Activated CD4-positive, alpha-beta T cell treated with anti-CD3 and anti-CD28 coated beads, Interleukin-2, amount 50 U/mL, for 1 hour (primary cell): ENCODE measurements at regions not wholly inside any gene's neighbourhood (a gene's known extent, or its start where the extent isn't known, plus 50 kb on each side); places are given as distances from the start of the nearest gene placed in this dataset.
"Not testable (repeated sequence)": the region's sequence is repeated elsewhere in the genome, so short reads cannot be mapped to it uniquely, and the experiment has no call there.

ENCODE experiments used
- DNase-seq: peaks from one replicate; pipeline ENCODE4 v3.0.0-alpha.2; 2020

DNA sequence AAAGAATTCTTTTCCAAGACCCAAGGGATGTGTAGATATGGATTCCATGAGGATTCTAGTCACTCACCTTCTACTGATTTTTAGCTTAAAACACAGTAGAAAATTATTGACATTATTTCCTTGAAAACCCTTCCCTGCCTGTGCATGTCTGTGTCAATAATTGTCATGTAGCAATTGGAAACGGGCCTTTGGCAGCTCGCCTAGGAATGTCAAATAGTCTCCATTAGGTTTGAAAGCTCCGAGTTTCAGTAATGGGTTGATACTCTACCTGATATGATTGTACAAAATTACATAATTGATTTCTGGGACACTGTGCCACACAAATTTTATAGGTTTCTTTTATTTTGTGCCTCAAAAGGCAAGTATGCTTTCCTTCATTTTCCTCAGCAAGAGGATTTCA lies 515.2 kb upstream of the ARID1B start:
- no peak for DNase-seq

DNA sequence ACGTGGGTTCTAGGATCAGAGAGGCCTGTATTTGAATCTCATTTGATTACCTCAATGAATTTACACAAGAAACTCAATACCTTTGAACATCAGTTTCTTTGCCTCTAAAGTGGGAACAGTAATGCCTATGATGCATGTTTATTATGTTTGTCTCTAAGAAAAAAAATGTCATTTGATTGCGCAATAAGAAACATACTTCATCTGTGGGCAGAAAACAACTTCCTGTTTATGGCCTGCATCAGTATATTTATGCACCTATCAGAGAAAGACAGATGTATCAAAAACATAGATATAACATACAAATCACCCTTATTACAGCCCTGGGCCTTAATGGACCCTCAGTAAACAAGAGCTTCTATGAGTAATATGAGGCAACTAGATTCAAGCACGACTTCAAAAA lies 516.4 kb upstream of the ARID1B start:
- DNase-seq: no peak

DNA sequence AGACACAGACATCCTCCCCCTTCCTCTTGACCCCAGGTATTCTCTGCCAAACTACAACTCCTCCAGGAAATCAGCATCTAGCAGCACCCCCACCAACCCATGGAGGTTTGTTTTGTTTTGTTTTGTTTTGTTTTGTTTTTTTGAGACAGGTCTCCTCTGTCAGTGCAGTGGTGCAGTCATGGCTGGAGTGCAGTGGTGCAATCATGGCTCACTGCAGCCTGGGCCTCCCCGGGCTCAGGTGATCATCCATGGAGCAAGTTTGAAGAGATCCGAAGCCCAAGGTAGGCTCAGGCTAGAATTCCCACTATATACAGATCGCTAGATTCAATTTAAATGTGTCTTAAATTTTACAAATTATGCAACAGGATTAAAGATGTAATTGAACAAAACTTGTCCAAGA lies 518.2 kb upstream of the ARID1B start:
- no peak for DNase-seq

DNA sequence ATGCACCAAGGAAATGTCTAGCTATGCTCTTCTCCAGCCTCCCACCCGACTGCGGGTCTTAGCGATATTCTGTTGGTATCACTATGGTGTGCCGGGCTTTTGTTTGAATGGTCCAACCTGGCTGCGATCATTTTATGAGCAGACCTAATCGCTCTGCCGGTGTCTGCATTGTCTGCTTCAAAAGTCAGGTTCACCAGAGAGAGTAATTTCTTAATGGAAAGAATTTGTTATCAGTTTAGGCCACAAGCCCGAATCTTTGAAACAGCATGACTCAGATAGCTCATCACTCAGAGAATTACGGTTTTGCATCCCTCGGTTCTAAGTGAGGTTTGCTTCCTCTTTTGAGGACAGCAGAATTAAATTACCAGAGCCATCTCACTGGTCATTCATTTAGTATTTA lies 521.0 kb upstream of the ARID1B start:
- DNase-seq: no peak

DNA sequence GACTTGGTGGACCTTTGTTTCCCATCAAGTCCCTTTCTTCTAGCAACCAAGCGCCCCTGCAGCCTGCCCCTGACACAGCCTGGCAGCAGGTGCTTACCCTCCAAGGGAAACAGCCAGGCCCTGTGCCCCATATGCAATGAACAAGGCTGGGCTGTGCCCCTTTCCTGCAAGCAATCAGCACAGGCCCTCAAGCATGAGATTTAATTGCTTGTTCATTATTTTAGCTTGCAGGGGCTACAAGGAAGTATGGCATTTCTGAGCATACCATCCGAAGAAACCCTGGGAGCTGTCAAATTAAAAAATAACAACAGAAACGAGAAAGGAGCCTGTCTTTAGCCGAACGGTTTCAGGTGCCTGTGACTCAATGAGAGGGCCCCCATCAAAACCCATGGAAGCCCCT lies 522.9 kb upstream of the ARID1B start:
- DNase-seq: no peak

DNA sequence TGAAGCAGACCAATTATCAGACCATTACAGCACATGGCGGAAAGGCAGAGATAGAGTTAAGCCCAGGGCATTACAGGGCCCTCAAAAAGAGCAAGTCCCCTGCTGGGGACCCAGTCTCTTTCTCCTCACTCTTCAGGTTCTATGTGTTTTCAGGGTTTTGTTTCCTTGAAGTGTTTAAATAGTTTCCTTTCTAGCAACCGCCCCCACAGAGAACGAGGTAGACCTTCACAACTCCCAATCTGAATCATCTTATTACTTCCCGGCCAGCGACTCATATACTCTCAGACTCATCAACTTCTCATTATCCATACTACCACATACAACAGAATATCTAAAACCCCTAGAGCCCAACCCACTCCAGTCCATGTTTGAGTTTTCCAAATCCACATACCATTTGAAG lies 526.6 kb upstream of the ARID1B start:
- DNase-seq: no peak

DNA sequence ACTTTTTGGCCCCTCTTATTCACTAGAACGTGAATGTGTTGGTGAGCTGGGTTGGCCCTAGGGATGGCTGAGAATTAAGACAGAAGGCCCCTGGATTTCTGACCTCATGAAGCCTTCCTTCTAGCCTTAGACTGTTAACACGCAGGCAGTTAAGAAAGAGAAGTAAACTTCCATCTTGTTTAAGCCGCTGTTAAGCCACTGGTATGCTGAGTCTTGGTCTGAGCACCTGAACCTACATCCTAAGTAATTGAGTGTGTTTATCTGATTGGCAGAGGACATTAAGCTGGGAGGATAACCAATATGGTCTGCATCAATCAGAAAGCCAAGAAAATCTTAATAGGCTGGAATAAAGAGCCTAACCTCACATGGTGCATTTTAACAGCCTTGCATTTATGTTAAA lies 535.0 kb upstream of the ARID1B start:
- no peak for DNase-seq

DNA sequence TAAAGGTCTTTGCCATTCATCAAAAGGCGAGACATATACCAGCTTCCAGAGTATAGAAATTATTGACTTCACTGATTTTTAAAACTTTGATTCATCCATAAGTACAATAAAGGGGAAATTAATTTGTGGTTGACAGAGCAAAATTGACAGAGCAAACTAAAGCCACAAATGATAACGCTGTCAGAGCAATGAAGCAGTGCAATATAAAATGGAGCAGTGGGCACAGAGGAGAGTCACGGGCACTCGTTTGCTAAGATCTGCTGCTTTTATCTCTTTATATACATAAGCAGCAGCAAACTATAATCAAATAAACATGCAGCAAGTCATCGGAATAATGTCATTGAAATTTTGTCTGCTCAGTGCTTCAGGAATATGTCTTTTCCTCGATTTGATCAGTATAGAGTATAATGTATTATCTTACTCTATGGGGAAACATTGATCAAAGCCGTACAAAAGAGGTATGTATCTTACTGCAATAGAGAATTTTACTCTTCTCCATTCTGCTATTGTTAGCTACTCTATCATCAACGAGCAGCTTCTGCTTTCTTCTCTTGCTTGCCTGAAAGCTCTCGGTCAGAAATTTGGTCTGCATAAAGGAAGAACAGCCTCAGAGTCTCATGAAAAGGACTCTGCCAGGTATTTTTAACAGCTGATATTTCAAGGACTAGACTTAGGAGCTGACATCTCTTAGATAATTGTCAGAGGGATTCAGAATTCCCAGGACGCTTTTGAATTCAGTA lies 546.0 kb upstream of the ARID1B start:
- DNase-seq: no peak

DNA sequence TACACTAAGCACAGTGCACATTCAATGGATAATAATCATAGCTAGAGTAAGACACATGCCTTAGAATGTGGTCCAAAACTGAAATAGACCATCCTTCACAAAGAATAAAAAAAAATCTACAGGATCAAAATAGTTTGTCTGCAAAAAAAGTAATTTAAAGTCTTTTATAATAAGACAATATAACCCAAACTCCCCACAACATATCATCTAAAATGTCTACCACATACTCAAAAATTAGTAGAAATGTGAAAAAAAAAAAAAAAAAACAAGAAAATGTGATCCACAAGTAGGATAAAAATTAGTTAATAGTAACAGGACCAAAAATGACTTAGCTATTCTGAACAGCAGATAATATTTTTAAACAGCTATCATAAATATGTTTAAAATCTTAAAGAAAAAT lies 557.2 kb upstream of the ARID1B start:
- DNase-seq: no peak

DNA sequence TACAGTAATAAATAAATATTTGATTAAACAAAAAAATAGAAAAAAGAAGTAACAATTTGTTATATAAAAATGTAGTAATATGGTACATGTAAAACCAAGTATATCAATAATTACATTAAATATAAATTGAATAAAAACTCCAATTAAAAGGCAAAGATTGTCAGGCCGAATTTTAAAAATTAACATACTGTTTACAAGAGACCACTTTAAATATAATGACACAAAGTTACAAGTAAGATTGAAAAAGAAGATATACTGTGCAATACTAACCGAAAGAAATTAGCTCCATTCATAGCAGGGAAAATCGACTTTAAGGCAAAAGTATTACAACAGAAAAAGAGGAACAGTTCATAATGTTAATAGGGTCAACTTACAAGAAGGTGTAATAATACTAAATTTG lies 571.5 kb upstream of the ARID1B start:
- DNase-seq: no peak

DNA sequence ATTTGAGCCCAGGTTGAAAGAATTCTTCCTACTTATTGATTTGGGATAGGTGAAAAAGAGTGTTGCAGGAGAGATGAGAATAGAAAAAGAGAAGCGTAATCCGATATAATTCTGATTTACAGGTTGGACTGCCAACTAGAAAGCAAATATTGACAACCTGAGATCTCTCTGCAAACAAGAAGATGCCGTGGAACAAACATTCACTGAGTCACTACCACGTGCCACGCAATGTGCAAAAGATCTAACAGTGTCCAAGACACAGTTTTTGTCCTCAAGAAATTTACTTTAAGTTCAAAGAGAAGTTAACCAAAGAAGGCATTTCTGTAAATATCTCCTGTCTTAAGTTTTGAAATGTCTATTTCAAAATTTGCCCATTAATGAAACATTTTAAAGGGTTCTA lies 578.0 kb upstream of the ARID1B start:
- DNase-seq: no peak

DNA sequence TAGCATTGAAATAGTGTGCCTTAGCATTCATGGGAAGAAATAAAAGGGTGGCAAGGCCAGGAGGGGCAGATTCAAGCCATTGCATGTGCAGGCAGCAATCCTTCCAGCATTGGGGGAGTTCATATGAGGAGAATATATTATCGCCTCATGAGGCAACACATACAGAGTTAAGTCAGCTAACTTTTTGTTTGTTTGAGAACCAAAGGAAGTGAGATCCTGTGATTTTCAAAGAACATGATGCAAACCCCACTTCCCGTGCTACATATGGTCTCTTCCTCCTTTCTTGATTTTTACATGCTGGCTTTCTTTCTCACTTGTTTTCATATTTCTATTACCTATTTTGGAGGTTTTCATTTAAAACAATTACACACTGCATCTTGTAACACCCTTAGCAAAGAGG lies 579.7 kb upstream of the ARID1B start:
- no peak for DNase-seq

DNA sequence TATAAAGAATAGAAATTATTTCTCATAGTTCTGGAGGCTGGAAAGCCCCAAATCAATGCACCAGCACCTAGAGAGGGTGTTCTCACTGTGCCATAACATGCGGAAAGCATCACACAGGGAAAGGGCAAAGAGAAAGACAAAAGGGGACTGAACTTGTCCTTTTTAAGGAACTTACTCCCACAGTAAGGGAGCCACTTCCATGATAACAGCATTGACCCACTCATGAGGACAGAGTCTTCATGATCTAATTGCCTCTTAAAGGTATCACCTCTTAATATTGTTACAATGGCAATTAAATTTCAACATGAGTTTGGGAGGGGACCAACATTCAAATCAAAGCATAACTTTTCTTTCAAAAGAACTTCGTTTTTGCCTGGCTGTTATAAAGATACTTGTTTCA lies 582.2 kb upstream of the ARID1B start:
- no peak for DNase-seq

DNA sequence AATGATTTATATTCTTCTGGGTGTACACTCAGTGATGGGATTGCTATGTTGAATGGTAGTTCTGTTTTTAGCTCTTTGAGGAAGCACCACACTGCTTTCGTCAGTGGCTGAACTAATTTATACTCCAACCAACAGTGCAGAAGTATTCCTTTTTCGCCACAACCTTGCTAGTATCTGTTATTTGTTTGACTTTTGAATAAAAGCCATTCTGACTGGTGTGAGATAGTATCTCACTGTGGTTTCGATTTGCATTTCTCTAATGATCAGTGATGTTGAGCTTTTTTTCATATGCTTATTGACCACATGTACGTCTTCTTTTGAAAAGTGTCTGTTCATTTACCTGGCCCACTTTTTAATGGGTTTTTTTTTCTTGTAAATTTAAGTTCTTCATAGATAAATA lies 583.8 kb upstream of the ARID1B start:
- no peak for DNase-seq

DNA sequence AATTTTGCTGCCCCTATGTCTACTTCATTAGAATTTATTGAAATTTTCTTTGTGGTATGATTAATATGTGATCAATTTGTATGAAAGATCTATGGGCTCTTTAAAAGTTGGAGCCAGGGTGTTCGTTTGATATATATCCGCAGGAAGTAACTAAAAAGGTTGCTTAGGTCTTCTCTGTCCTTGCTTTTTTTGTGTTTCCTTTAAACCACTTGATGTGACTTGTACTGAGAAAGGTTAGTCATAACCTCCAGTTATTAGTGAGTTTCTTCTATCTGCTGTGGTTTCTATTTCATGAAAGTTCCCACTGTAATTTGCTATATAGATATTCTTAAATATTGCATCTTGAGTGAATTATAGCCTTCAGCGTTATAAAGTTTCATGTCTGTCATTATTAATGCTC lies 585.3 kb upstream of the ARID1B start:
- DNase-seq: no peak

DNA sequence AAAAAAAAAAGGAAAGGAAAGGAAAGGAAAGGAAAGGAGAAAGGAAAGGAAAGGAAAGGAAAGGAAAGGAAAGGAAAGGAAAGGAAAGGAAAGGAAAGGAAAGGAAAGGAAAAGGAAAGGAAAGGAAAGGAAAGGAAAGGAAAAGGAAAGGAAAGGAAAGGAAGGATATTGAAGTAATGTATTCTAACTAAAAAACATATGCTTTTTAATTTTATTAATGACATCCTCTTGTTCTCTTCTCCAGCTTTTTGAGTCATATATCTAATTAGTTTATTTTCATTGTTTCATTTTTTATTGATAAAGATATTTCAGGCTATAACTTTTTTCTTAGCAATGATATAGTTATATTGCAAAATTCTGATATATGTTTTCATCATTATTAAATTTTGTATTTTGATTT lies 585.8 kb upstream of the ARID1B start:
- DNase-seq: not testable (repeated sequence)

DNA sequence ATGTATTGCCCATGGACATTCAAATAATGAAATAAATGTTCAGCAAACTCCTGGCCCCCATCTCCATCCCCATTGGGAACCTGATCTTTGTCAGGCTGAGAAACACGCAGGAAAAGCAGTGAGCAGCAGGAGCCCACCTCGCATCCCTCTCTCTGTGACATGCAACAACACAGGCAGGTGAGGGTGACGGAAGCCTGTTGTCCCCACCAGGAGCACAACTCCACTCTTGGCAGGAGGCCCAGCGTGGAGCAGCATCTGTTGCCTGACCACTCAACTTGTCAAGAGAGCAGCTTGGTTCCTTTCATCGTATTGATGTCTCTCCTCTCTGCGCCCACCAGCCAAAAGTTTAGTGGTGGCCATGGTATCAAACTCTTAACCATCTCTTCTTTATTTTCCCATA lies 586.9 kb upstream of the ARID1B start:
- DNase-seq: no peak

DNA sequence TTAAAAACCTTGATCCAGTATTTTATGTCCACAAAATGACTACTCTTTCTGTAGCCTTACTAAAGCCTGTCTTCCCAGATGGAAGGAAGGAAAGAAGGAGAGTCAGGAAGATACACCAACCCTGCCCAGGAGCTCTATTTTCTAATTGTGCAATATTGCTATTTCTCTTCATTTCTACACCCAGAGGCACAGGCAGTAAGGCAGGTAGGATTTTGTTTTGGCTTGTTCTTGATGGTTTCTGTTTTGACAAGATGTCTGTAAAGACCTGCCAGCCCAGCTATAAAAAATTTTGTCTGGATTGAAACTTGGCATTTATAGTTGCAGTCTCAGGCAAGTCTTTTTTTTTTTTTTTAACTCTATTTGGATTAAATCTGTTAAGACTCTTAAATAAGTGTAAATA lies 587.5 kb upstream of the ARID1B start:
- DNase-seq: no peak

DNA sequence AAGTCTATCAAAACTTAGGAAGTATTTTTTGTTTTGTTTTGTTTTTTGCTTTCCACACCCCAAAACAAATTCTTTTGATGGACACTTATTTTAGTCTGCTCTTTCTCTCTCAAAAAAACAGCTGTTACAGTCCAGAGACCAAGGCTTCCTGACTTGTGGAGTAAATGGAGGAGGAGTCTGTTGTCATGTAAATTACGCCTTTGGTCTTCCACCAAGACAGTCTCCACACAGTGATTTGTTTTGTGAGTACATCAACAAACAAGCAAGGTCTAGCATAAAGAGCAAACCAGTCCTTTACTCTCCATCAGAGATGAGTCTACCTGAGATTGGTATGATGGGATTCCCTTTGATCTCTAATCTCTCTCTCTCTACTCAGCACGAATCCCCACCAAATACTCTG lies 588.0 kb upstream of the ARID1B start:
- DNase-seq: no peak

DNA sequence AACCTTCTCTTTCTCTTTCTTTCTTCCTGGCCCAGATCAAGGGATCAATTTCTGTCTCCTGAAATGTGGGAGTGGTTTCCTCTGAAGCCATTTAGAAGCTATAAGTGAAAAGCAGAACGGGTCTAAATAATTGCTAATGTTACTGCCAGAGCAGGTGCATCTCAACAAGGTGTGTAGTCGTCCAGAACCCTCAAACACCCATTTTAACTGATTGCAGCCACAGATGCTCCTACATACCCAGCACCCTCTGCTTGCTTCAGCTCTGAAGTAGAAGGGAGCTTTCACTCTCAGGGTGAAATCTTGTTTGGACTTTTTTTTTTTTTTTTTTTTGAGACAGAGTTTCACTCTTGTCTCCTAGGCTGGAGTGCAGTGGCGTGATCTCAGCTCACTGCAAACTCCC lies 592.1 kb upstream of the ARID1B start:
- no peak for DNase-seq

DNA sequence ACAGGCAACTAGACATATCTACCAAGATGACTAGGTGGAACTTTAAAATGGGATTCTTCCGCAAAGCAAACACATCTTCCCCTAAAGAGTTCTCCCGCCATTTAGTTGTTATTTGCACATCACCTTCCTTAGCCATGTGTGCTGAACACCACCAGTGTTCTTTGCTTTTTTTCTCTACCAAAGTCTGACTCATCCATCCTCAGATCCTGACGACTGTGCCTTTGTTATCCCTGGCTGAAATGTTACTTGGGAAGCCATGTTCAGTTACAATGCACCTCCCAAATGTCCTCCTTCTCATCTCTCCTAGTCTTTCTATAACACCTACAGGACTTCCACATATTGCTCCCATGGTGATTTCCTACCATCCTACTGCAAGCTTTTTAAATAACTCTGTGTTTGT lies 593.5 kb upstream of the ARID1B start:
- no peak for DNase-seq

DNA sequence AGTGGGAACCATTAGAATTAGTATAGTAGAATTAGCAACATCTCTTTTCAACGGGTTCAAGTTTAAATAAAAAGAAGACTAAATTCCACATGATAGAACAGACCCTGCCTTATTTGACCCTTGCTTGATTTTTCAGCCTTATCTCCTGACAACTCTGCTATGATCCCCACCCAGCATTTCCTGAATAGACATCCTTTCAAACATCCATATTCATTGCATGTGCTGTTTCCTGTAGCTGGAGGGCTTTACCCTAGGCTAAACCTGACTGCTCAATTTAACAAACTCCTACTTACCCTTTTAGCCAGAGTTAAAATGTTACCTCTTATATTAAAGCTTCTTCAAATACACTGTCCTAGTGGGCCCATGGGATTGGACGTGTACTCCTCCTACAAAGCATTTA lies 594.8 kb upstream of the ARID1B start:
- no peak for DNase-seq

DNA sequence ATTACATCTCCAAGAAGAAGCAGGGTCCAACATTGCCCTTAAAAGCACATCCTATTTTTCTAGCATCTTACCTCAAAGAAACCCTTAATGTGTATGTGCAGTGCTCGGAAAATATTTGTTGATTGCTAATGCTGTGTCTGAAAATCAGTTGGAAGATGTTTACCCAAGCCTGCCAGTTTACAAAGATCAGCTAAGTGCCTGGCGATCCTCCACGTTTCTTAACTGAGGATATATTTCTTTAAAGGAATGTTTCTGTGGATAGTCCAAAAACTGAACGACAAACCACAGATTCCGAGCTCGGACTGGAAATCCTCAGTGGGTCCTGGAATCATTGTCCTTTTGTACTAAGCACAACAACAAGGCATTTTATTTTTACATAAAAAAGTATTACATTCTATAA lies 595.7 kb upstream of the ARID1B start:
- DNase-seq: no peak

DNA sequence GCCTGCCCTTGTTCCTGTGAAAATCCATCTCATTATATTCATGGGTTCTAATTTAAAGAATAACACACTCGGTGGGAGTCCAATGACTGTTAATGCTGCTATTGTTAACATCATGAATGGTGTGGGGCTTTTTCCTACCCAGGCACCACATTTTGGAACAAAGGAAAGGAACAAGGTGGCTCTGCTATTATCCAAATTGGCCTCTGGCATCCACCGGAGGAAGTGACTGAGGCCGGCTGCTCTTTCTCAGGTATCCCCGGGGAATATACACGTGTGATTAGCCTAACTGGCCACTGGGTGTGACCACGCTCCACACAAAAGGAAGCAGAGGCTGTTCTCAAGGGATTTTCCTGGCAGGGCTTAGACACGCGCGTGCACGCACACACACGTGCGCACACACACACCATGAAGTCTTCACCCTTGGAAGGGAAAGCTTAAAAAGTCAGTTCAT lies 601.2 kb upstream of the ARID1B start:
- DNase-seq: no peak

DNA sequence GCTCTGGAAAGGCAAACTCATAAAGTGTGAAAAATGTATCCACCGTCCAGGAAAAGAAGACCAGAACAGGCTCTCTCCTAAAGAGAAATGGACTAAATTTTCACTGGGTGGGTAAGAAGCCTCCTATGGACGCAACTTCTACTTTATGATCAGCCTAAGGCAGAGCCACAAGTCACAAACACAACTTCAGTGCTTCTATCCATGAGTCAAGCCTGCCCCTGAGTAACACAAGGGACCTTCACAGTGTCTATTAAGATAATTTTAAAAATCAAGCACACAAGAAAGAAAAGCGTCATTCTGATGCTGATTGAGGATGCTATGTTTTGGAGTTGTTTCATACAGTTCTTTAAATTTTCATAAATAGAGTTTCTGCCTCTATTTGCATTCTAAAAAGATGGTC lies 601.7 kb upstream of the ARID1B start:
- no peak for DNase-seq
